ENCODE measurements at regions not wholly inside any gene's neighbourhood (a gene's known extent, or its start where the extent isn't known, plus 50 kb on each side); places are given as distances from the start of the nearest gene placed in this dataset.
A peak's percentile ranks its signal among the peaks of the same experiment; 100 is the strongest.

DNA sequence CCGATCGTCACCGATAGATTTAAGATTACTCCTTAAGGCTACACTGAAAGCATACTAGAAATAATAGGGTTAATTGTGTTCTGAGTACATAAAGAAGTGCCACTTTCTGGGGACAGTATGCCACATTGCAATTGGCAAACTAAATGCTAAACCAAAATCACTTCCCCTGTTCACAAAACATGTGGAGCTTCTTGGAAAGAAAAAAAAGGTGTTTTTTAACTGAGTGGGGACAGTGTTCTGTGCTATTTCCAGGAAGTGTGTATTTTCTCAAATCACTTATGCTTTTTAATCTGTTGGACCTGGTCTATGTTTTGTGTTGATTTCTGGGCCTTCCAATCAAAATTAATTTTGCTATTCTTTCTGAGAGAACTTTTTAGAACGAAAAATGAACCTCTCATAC lies 149.3 kb upstream of the MPDZ start:
- no peaks in the 10 kb centered on the region for H3K9me3 ChIP-seq (ENCODE audit: low read depth)
- no peaks in the 10 kb centered on the region for H3K4me1 ChIP-seq (ENCODE audit: low read depth)
- DNase-seq (ENCODE audit: low read depth in 1 of 2, low spot score in 1 of 2) = no peak
- H3K27ac ChIP-seq = no peak overlapping the region
- no peaks in the 10 kb centered on the region for H3K36me3 ChIP-seq
- no peaks in the 10 kb centered on the region for H3K27me3 ChIP-seq
- H3K4me3 ChIP-seq = no peak overlapping the region
- TF ChIP-seq CTCF (IDR thresholded peaks at IDR 0.05; ENCODE audit: low read depth, low read length) = no peak

DNA sequence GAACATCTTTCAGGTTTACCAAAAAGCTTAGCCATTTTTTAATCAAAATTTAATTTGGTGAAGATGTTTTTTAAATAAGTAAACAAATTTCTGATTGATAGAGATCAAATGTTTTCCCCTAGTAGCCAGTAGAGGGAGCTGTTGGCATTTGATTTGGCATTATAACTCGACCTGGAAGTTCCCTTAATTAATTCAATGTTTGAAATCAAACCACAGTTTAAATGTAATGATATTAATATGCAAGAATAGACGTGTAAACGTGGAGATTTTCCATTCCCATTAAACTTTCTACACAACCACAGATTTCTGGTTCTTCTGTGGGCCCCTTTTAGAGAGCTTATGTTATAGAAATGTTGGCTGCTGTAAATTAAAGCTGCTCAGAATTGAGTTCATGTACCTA lies 148.1 kb upstream of the MPDZ start:
- TF ChIP-seq CTCF (IDR thresholded peaks at IDR 0.05; ENCODE audit: low read depth, low read length) = peak; percentile 64
- H3K36me3 ChIP-seq = no peaks in the 10 kb centered on the region
- H3K4me1 ChIP-seq (ENCODE audit: low read depth) = no peaks in the 10 kb centered on the region
- H3K27me3 ChIP-seq = no peaks in the 10 kb centered on the region
- DNase-seq (ENCODE audit: low read depth in 1 of 2, low spot score in 1 of 2) = peak; percentile 73 to 83
- no peak overlapping the region for H3K27ac ChIP-seq
- no peaks in the 10 kb centered on the region for H3K9me3 ChIP-seq (ENCODE audit: low read depth)
- no peak overlapping the region for H3K4me3 ChIP-seq

GRCh38 chr9:13426606-13427005 lies 147.1 kb upstream of the MPDZ start:
- no peak for DNase-seq (ENCODE audit: low read depth in 1 of 2, low spot score in 1 of 2)
- Histone ChIP-seq H3K27ac (no peak overlapping the region), H3K4me3 (no peak overlapping the region), H3K27me3 (no peaks in the 10 kb centered on the region), H3K9me3 (ENCODE audit: low read depth) (no peaks in the 10 kb centered on the region), H3K36me3 (no peaks in the 10 kb centered on the region), H3K4me1 (ENCODE audit: low read depth) (no peaks in the 10 kb centered on the region)
- no peak for TF ChIP-seq CTCF (IDR thresholded peaks at IDR 0.05; ENCODE audit: low read depth, low read length)

GRCh38 chr9:13424872-13425271 lies 145.4 kb upstream of the MPDZ start:
- no peaks in the 10 kb centered on the region for H3K4me1 ChIP-seq (ENCODE audit: low read depth)
- no peaks in the 10 kb centered on the region for H3K36me3 ChIP-seq
- H3K9me3 ChIP-seq (ENCODE audit: low read depth) = no peaks in the 10 kb centered on the region
- H3K27me3 ChIP-seq = no peaks in the 10 kb centered on the region
- no peak for TF ChIP-seq CTCF (IDR thresholded peaks at IDR 0.05; ENCODE audit: low read depth, low read length)
- no peak overlapping the region for H3K4me3 ChIP-seq
- no peak for DNase-seq (ENCODE audit: low read depth in 1 of 2, low spot score in 1 of 2)
- H3K27ac ChIP-seq = no peak overlapping the region

DNA sequence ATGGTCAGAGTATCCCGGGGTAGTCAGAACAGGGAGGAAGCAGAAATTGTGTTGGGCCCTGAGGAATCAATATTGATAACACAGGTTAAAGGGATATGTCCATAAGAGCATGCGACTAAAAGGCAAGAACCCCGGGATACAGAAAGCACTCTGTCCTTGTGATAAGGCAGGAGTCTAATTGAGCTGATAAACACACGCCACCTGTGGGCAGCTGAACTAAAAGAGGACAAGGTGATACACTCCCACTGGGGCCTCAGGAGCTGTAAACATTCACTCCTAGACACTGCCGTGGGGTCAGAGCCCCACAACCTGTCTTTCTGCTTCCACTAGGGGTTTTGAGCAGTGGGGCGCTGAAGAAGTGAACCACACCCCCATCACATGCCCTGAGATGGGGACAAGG lies 144.7 kb upstream of the MPDZ start:
- no peak overlapping the region for H3K27ac ChIP-seq

More for the DNA sequence above, 144.7 kb upstream of the MPDZ start:
- TF ChIP-seq CTCF (IDR thresholded peaks at IDR 0.05; ENCODE audit: low read depth, low read length) = no peak
- Histone ChIP-seq H3K4me3 (no peak overlapping the region), H3K27me3 (no peaks in the 10 kb centered on the region), H3K36me3 (no peaks in the 10 kb centered on the region), H3K9me3 (ENCODE audit: low read depth) (no peaks in the 10 kb centered on the region), H3K4me1 (ENCODE audit: low read depth) (no peaks in the 10 kb centered on the region)
- DNase-seq (ENCODE audit: low read depth in 1 of 2, low spot score in 1 of 2) = no peak
